ENCODE measurements at regions not wholly inside any gene's neighbourhood (a gene's known extent, or its start where the extent isn't known, plus 50 kb on each side); places are given as distances from the start of the nearest gene placed in this dataset.

DNA sequence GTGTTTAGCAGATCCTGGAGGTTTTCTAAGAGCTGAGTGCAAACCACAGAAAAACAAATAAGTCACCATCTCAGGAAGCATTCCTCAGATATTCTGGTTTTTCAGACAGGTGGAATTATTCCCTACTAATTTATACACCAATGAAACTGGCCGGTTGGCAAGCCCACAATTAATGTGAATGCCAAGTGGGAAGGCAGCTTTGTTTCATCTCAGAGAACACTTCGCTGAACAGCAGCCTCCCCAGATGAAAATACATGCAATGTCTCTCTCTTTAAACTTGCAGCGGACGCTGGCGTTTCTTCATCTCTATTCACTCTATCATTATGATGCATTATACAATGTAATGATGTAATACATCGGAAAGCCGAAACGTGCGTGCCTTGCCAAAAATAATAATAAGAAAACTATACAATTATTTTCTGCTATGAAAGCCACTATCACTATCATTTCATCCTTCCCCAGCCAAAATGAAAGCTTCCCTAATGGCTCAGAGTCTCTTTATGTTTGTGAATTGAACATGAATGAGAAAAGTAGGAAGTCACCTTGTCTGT is 649.4 kb downstream of the BCL11A start:
- Histone ChIP-seq H3K36me3 (ENCODE audit: insufficient read depth, low read length) (no peaks in the 10 kb centered on the region), H3K4me1 (ENCODE audit: insufficient read depth, low read length) (no peaks in the 10 kb centered on the region), H3K4me3 (ENCODE audit: low read depth in 1 of 2, low read length in 2 of 2) (no peak overlapping the region), H3K9me3 (ENCODE audit: low read length) (no peaks in the 10 kb centered on the region), H3K9ac (ENCODE audit: low read length) (no peak overlapping the region), H3K27me3 (ENCODE audit: control insufficient read depth in 1 of 2, insufficient read depth in 2 of 2, low read length in 2 of 2) (no peaks in the 10 kb centered on the region), H3K27ac (ENCODE audit: low read depth, low read length) (no peak overlapping the region)

- Histone ChIP-seq H3K4me1 (ENCODE audit: insufficient read depth, low read length) (no peaks in the 10 kb centered on the region), H3K27ac (ENCODE audit: low read depth, low read length) (no peak overlapping the region), H3K9ac (ENCODE audit: low read length) (no peak overlapping the region), H3K27me3 (ENCODE audit: control insufficient read depth in 1 of 2, insufficient read depth in 2 of 2, low read length in 2 of 2) (no peaks in the 10 kb centered on the region), H3K4me3 (ENCODE audit: low read depth in 1 of 2, low read length in 2 of 2) (no peak overlapping the region), H3K36me3 (ENCODE audit: insufficient read depth, low read length) (no peaks in the 10 kb centered on the region), H3K9me3 (ENCODE audit: low read length) (no peaks in the 10 kb centered on the region)
Observed at GRCh38 chr2:59900728-59901452, 652.6 kb downstream of the BCL11A start.

DNA sequence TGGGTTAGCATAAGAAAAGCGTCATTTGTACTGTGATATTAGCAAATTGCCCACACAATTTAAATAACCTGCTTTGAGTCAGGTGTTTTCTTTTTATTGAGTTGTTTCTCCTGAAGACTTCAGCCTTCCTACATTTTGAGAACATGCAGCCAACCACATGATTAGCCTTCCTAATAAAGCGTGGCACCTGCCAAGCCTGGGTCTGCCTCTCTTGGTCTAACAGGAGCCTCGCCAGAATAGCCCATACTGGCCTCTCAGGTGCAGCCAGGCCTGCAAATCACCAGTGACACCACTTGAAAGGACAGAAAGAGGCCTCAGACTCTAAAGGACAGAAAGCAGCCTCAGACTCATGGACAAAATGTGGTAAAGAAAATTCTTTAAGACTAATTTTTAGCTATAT is 653.8 kb downstream of the BCL11A start:
- no peak overlapping the region for H3K27ac ChIP-seq (ENCODE audit: low read depth, low read length)
- H3K4me3 ChIP-seq (ENCODE audit: low read depth in 1 of 2, low read length in 2 of 2): no peak overlapping the region
- no peaks in the 10 kb centered on the region for H3K9me3 ChIP-seq (ENCODE audit: low read length)
- H3K27me3 ChIP-seq (ENCODE audit: control insufficient read depth in 1 of 2, insufficient read depth in 2 of 2, low read length in 2 of 2): no peaks in the 10 kb centered on the region
- no peak overlapping the region for H3K9ac ChIP-seq (ENCODE audit: low read length)
- no peaks in the 10 kb centered on the region for H3K4me1 ChIP-seq (ENCODE audit: insufficient read depth, low read length)
- no peaks in the 10 kb centered on the region for H3K36me3 ChIP-seq (ENCODE audit: insufficient read depth, low read length)

DNA sequence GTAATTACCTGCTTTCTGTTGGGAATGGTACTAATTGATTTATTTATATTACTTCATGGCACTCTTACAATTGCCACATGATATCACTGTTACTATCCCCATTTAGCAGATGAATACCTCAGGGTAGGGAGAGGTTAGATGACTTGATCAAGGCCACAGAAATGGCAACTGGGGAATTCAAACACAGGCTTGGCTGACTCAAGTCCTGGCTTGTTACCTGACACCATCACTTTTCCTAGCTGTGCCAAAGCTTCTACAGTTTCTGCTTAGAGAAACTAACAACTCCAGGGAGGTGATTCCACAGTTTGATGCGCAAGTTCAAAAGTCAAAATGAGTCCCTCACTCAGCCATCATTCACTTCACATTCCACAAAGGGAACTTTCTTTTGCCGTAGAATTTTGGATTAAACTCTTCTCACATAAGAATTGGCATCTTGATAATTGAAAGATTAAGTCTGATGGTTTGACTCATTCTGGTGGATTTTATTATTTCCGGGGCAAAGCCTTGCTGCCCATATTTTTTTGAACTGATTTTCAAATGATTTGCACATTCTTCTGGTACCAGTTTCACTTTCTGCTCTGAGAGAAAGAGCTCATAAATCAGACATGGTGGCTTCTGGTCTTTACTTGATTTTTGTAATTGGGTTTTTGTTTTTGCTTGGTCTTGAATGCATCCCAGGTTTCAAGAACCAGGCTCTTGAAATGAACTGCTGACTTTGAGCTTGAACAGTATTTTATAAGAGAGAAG is 656.8 kb downstream of the BCL11A start:
- Histone ChIP-seq H3K27me3 (ENCODE audit: control insufficient read depth in 1 of 2, insufficient read depth in 2 of 2, low read length in 2 of 2) (no peaks in the 10 kb centered on the region), H3K36me3 (ENCODE audit: insufficient read depth, low read length) (no peaks in the 10 kb centered on the region), H3K4me1 (ENCODE audit: insufficient read depth, low read length) (no peaks in the 10 kb centered on the region), H3K9me3 (ENCODE audit: low read length) (no peaks in the 10 kb centered on the region), H3K4me3 (ENCODE audit: low read depth in 1 of 2, low read length in 2 of 2) (no peak overlapping the region), H3K9ac (ENCODE audit: low read length) (no peak overlapping the region), H3K27ac (ENCODE audit: low read depth, low read length) (no peak overlapping the region)

DNA sequence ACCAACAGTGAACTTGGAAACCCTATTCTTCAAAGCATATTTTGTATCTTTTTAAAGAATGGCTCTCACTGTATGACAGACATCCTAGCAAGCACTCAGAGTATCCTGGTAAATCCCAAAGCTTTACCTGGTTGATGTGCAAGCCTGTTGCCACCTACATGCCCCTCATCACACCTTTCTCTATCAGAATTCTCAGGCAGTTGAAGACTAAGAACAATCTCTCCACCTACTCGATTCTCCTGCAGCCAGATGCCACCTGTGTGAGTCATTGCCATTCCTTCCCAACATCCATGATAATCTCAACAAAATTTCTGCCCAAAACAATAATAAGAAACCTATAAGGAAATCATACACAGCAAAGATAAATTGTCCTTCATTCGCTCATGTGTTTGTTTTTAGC is 659.8 kb downstream of the BCL11A start:
- Histone ChIP-seq H3K4me1 (ENCODE audit: insufficient read depth, low read length) (no peaks in the 10 kb centered on the region), H3K9ac (ENCODE audit: low read length) (no peak overlapping the region), H3K36me3 (ENCODE audit: insufficient read depth, low read length) (no peaks in the 10 kb centered on the region), H3K9me3 (ENCODE audit: low read length) (no peaks in the 10 kb centered on the region), H3K4me3 (ENCODE audit: low read depth in 1 of 2, low read length in 2 of 2) (no peak overlapping the region), H3K27ac (ENCODE audit: low read depth, low read length) (no peak overlapping the region), H3K27me3 (ENCODE audit: control insufficient read depth in 1 of 2, insufficient read depth in 2 of 2, low read length in 2 of 2) (no peaks in the 10 kb centered on the region)

GRCh38 chr2:59892398-59892797 is 661.1 kb downstream of the BCL11A start:
- Histone ChIP-seq H3K4me1 (ENCODE audit: insufficient read depth, low read length) (no peaks in the 10 kb centered on the region), H3K9me3 (ENCODE audit: low read length) (no peaks in the 10 kb centered on the region), H3K27me3 (ENCODE audit: control insufficient read depth in 1 of 2, insufficient read depth in 2 of 2, low read length in 2 of 2) (no peaks in the 10 kb centered on the region), H3K36me3 (ENCODE audit: insufficient read depth, low read length) (no peaks in the 10 kb centered on the region), H3K4me3 (ENCODE audit: low read depth in 1 of 2, low read length in 2 of 2) (no peak overlapping the region), H3K9ac (ENCODE audit: low read length) (no peak overlapping the region), H3K27ac (ENCODE audit: low read depth, low read length) (no peak overlapping the region)

GRCh38 chr2:59889305-59889704 is 664.1 kb downstream of the BCL11A start:
- no peak overlapping the region for H3K4me3 ChIP-seq (ENCODE audit: low read depth in 1 of 2, low read length in 2 of 2)
- H3K27me3 ChIP-seq (ENCODE audit: control insufficient read depth in 1 of 2, insufficient read depth in 2 of 2, low read length in 2 of 2): no peaks in the 10 kb centered on the region
- H3K36me3 ChIP-seq (ENCODE audit: insufficient read depth, low read length): no peaks in the 10 kb centered on the region
- no peaks in the 10 kb centered on the region for H3K9me3 ChIP-seq (ENCODE audit: low read length)
- no peaks in the 10 kb centered on the region for H3K4me1 ChIP-seq (ENCODE audit: insufficient read depth, low read length)
- no peak overlapping the region for H3K27ac ChIP-seq (ENCODE audit: low read depth, low read length)
- no peak overlapping the region for H3K9ac ChIP-seq (ENCODE audit: low read length)

- no peak overlapping the region for H3K9ac ChIP-seq (ENCODE audit: low read length)
- H3K4me3 ChIP-seq (ENCODE audit: low read depth in 1 of 2, low read length in 2 of 2): no peak overlapping the region
- H3K27ac ChIP-seq (ENCODE audit: low read depth, low read length): no peak overlapping the region
- no peaks in the 10 kb centered on the region for H3K27me3 ChIP-seq (ENCODE audit: control insufficient read depth in 1 of 2, insufficient read depth in 2 of 2, low read length in 2 of 2)
- no peaks in the 10 kb centered on the region for H3K36me3 ChIP-seq (ENCODE audit: insufficient read depth, low read length)
- no peaks in the 10 kb centered on the region for H3K4me1 ChIP-seq (ENCODE audit: insufficient read depth, low read length)
- no peaks in the 10 kb centered on the region for H3K9me3 ChIP-seq (ENCODE audit: low read length)
Observed at GRCh38 chr2:59888706-59889105, 664.7 kb downstream of the BCL11A start.

GRCh38 chr2:59888015-59888414 is 665.4 kb downstream of the BCL11A start:
- H3K36me3 ChIP-seq (ENCODE audit: insufficient read depth, low read length): no peaks in the 10 kb centered on the region
- H3K4me1 ChIP-seq (ENCODE audit: insufficient read depth, low read length): no peaks in the 10 kb centered on the region
- H3K9ac ChIP-seq (ENCODE audit: low read length): no peak overlapping the region
- no peak overlapping the region for H3K27ac ChIP-seq (ENCODE audit: low read depth, low read length)
- H3K27me3 ChIP-seq (ENCODE audit: control insufficient read depth in 1 of 2, insufficient read depth in 2 of 2, low read length in 2 of 2): no peaks in the 10 kb centered on the region
- no peaks in the 10 kb centered on the region for H3K9me3 ChIP-seq (ENCODE audit: low read length)
- no peak overlapping the region for H3K4me3 ChIP-seq (ENCODE audit: low read depth in 1 of 2, low read length in 2 of 2)

- Histone ChIP-seq H3K4me3 (ENCODE audit: low read depth in 1 of 2, low read length in 2 of 2) (no peak overlapping the region), H3K36me3 (ENCODE audit: insufficient read depth, low read length) (no peaks in the 10 kb centered on the region), H3K9ac (ENCODE audit: low read length) (no peak overlapping the region), H3K9me3 (ENCODE audit: low read length) (no peaks in the 10 kb centered on the region), H3K4me1 (ENCODE audit: insufficient read depth, low read length) (no peaks in the 10 kb centered on the region), H3K27me3 (ENCODE audit: control insufficient read depth in 1 of 2, insufficient read depth in 2 of 2, low read length in 2 of 2) (no peaks in the 10 kb centered on the region), H3K27ac (ENCODE audit: low read depth, low read length) (no peak overlapping the region)
Observed at GRCh38 chr2:59887366-59887765, 666.1 kb downstream of the BCL11A start.

- no peaks in the 10 kb centered on the region for H3K9me3 ChIP-seq (ENCODE audit: low read length)
- no peak overlapping the region for H3K9ac ChIP-seq (ENCODE audit: low read length)
- no peaks in the 10 kb centered on the region for H3K4me1 ChIP-seq (ENCODE audit: insufficient read depth, low read length)
- no peaks in the 10 kb centered on the region for H3K27me3 ChIP-seq (ENCODE audit: control insufficient read depth in 1 of 2, insufficient read depth in 2 of 2, low read length in 2 of 2)
- no peak overlapping the region for H3K4me3 ChIP-seq (ENCODE audit: low read depth in 1 of 2, low read length in 2 of 2)
- no peaks in the 10 kb centered on the region for H3K36me3 ChIP-seq (ENCODE audit: insufficient read depth, low read length)
- no peak overlapping the region for H3K27ac ChIP-seq (ENCODE audit: low read depth, low read length)
Observed at GRCh38 chr2:59886759-59887158, 666.7 kb downstream of the BCL11A start.

Measured in muscle layer of colon (tissue), 2 donors.